Brain microvascular endothelial cell (primary cell): ENCODE measurements at regions not wholly inside any gene's neighbourhood (a gene's known extent, or its start where the extent isn't known, plus 50 kb on each side); places are given as distances from the start of the nearest gene placed in this dataset.

ENCODE experiments used
- DNase-seq: peaks from one replicate; pipeline ENCODE4 v3.0.0-alpha.2; 2020
- H3K27ac ChIP-seq: fragments of 250-450 bp; sonication (Bioruptor Pico); 2 replicates; pipeline ENCODE4 v1.5.1; 2020; ENCODE audit warnings: mild to moderate bottlenecking, moderate library complexity
- H3K27me3 ChIP-seq: fragments of 250-450 bp; sonication (Bioruptor Pico); replicated peaks from 2 replicates; pipeline ENCODE4 v1.5.1; 2020; ENCODE audit warnings: mild to moderate bottlenecking
- H3K36me3 ChIP-seq: fragments of 250-450 bp; sonication (Bioruptor Pico); replicated peaks from 2 replicates; pipeline ENCODE4 v1.5.1; 2020; ENCODE audit warnings: mild to moderate bottlenecking
- H3K4me3 ChIP-seq: 2 replicates; pipeline ENCODE4 v1.5.1; 2011; ENCODE audit warnings: low read depth, mild to moderate bottlenecking, control low read depth, low read length, moderate library complexity
- CTCF ChIP-seq: IDR thresholded peaks from 2 replicates; pipeline ENCODE4 v1.5.1; 2011; ENCODE audit warnings: low read depth, mild to moderate bottlenecking, moderate library complexity, low read length, control low read depth, inconsistent platforms; ENCODE audit errors: missing control alignments
- in situ Hi-C: cut with HindIII; loops from 2 replicates; pipeline ENCODE4 v1.10.0; 2017; ENCODE audit warnings: low sequenced_read_pairs, low pct_ligation_motif_present

DNA sequence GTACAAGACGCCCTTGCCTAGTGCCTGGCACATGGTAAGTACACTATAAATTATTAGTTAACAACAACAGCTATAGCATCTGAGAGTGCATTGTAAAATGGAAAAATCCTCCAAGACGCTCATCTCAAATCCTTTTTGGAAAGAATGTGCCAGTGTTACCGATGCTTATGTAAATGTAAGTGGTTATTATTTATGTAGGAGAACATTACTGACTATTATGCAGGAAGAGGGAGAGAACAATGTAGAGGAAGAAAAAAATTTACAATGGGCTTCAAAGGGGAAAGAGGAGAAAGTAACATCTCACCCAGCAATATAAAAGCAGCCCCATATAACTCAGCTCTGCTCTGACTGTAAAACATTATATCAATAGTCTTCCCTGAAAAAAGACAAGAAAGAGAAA lies 155.3 kb upstream of the LPP start:
- Histone ChIP-seq H3K27me3 (no peaks in the 10 kb centered on the region), H3K27ac (no peak overlapping the region), H3K4me3 (no peak overlapping the region), H3K36me3 (no peaks in the 10 kb centered on the region)
- in situ Hi-C loops: no loop called here
- no peak for TF ChIP-seq CTCF
- DNase-seq: no peak

- Histone ChIP-seq H3K27me3 (no peaks in the 10 kb centered on the region), H3K4me3 (no peak overlapping the region), H3K36me3 (no peaks in the 10 kb centered on the region), H3K27ac (no peak overlapping the region)
- no peak for DNase-seq
- in situ Hi-C loops: no loop called here
- TF ChIP-seq CTCF: no peak
Observed at GRCh38 chr3:187999821-188000220, 154.1 kb upstream of the LPP start.

DNA sequence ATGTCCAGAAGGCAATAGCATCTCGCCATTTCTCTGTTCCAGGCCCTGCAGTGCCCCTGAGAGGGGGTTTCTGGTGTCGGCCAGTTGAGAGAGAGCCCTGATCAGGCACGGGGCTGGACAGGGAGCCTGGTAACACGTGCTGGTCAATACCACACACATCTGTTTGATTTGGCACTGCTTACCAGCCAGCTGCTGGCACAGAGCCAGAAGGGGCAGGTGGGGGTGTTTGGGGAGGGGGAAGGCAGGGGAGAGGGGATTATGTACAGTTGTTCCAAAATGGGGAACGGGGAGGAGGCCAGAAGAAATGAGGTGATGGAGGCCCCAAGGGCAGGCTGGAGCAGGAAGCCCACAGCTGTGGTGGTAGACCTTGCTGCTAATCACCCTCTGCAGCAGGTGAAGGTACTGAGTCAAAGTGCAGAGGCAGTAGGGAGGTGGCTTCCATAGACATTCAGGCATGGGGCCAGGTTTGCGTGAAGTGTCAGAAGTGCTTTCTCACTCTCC lies 153.5 kb upstream of the LPP start:
- Histone ChIP-seq H3K36me3 (no peaks in the 10 kb centered on the region), H3K27me3 (no peaks in the 10 kb centered on the region), H3K27ac (no peak overlapping the region), H3K4me3 (no peak overlapping the region)
- TF ChIP-seq CTCF: no peak
- no peak for DNase-seq
- in situ Hi-C loops: no loop called here

- no peak for TF ChIP-seq CTCF
- Histone ChIP-seq H3K36me3 (no peaks in the 10 kb centered on the region), H3K27ac (no peak overlapping the region), H3K27me3 (no peaks in the 10 kb centered on the region), H3K4me3 (no peak overlapping the region)
- in situ Hi-C loops: no loop called here
- no peak for DNase-seq
Observed at GRCh38 chr3:188001093-188001492, 152.9 kb upstream of the LPP start.

GRCh38 chr3:188001926-188002325 lies 152.0 kb upstream of the LPP start:
- no peak for TF ChIP-seq CTCF
- in situ Hi-C loops: no loop called here
- no peak for DNase-seq
- no peak overlapping the region for H3K27ac ChIP-seq
- no peak overlapping the region for H3K4me3 ChIP-seq
- H3K27me3 ChIP-seq: no peaks in the 10 kb centered on the region
- H3K36me3 ChIP-seq: no peaks in the 10 kb centered on the region

GRCh38 chr3:188002626-188003138 lies 151.3 kb upstream of the LPP start:
- Histone ChIP-seq H3K27ac (no peak overlapping the region), H3K4me3 (no peak overlapping the region), H3K27me3 (no peaks in the 10 kb centered on the region), H3K36me3 (no peaks in the 10 kb centered on the region)
- no peak for TF ChIP-seq CTCF
- in situ Hi-C loops: no loop called here
- no peak for DNase-seq
